CD4-positive, alpha-beta T cell treated with Interleukin-4 for 1 hour (primary cell): ENCODE measurements at regions not wholly inside any gene's neighbourhood (a gene's known extent, or its start where the extent isn't known, plus 50 kb on each side); places are given as distances from the start of the nearest gene placed in this dataset.
"Not testable (repeated sequence)": the region's sequence is repeated elsewhere in the genome, so short reads cannot be mapped to it uniquely, and the experiment has no call there.

ENCODE experiments used
- DNase-seq, 2 donors: peaks; one replicate each; pipeline ENCODE4 v3.0.0-alpha.2; 2020 to 2022

DNA sequence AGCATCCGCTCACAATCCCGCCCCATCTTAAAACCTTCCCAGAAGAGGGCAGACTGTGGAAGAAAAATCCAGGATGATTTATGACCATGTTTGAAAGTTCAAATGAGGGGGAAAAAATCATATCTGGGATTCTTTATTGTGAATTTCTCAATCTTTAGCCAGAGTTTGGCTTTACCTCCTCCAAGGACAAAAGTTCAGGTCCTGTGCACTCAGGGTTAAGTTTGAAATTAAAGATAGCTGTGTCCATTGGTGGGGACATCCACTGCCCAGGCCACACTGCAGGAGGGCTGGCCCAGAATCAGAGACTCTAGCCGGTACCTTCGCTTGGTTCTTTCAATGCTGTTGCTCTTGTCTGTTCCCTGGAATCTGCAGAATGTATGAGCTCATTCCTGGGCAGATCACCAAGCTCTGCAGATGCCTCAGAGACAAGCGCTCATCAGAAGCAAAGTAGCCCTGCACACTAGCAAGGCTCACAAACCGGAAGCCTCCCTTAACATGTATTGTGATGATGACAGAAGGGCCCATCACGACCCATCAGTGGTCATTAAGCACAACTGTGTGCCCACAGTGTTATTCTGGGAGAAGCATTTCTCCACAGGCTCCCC, 375.3 kb upstream of the KLHL29 start:
- DNase-seq: no peak

DNA sequence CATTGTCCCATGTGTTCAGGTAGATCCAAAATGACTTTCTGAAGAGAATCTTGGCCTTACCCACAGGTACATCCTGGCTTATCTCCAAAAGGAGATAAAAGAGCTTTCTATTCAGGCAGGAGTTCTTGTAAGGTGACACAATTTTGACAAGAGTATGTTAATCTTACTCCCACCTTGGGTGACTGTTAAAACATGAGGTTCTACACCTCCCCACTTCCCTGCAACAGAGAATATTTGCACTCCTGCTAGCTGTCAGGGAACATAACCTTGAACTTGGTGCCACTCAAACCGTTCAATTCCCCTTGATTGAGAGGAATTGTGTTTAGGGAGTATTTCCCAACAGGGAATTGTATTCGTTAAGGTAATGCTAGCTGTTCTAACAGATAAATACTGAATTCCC, 372.5 kb upstream of the KLHL29 start:
- DNase-seq: no peak

DNA sequence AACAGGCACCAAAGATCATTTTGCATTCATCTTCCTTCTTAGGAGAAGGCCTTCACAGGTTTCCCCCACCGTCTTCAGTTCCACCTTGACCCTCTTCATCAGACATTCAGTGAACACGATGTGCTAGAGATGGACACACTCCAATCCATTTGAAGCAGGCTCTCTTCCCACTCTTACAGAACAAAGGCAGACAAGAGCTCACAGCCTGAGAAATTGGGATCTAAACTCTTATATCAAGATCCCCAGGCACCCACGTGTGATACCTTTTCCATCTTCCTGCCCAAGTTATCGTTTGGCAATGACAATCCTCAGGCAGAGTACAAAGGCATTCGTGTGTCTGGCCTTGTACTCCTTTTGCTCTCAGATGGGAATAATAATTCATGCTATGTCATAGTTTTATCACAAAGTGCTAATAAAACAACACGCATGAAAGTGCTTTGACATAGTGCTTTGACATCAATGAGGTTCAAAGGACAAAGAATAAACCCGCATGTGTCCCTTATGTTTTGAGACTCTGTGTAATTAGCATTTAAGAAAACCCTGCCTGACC, 369.3 kb upstream of the KLHL29 start:
- DNase-seq: no peak

DNA sequence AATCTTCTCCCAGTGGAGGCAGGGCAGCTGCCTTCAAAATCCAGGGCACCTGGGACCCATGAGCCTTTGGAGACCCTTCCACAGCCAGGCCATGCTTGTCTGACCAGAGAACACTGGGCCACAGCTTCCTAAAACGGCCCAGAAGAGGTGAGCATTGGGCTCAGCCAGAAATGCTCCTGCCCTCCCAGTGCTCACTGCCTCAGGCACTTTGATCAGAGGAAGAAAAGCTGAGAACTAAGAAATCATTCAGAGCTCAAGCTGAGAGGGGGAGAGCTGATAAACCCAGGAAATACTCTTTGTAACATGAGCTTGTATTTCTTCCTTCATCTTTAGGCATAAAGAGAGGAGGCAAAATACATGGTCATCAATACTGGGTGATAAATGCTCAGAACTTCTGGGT, 365.5 kb upstream of the KLHL29 start:
- DNase-seq: no peak

DNA sequence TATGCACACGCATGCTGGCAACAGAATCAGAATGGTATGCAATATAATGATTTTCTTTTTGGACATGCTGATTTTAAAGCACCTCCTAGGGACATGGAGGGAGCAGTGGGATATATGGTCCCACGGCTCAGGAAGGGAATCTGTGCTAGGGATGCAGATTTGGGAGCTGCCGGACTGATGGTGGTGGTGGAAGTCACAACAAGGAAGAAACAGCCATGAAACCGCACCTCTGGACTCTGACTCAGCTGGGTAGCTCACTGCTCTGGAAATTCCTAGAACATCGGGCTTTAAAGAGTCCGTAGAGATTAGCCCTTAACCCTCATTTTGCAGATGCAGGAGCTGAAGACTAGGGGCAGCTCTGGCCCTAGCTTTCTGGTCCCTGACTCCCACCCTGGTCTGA, 364.3 kb upstream of the KLHL29 start:
- DNase-seq: no peak

DNA sequence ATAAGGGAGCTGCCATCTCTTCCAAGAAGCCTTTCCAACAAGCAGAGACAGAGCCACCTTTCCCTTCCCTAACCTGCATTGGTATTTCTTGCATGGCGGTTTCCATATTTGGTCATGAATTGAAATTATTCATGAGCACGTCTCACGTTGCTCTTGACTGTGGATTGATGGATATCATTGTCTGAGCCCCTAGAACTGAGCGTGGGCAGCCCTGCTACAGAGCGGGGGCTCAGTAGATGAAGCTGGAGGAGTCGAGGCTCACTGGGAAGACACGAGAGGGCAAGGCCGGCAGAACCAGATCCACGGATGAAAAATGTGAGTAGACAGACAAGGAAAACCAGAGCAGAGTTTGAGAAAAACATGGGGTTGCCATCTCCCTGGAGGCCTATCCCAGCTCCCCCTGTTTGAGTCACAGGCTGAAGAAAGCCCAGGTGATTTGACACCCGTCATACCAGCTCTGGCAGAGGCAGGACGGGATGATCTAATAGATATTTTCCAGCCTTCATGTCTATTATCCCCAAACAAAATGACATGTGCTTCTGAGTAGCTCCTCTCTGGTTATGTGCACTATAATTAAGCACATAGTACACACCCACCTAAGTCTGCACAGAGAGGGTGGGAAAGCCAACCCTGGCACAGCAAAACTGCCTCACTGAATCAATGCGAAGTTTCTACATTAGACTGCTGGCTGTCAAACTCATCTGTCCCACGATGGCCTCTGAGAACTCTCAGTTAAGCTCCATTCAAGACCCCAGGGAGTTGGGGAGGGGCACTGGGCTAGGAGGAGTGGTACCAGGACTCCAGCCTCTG, 363.5 kb upstream of the KLHL29 start:
- DNase-seq: no peak

DNA sequence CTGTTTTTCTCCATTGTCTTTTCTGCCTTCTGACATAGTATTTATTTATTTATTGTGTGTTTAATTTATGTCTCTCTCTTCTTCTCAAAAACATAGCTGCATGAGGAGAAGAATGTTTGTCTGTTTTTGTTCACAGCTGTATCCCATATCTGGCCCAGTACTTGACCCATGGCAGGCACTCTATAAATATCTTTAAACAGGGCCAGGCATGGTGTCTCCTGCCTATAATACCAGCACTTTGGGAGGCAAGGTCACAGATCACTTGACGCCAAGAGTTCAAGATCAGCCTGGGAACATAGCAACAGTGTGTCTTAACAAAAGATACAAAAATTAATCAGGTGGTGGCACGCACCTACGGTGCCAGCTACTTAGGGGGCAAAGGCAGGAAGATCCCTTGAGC, 361.3 kb upstream of the KLHL29 start:
- DNase-seq: no peak

DNA sequence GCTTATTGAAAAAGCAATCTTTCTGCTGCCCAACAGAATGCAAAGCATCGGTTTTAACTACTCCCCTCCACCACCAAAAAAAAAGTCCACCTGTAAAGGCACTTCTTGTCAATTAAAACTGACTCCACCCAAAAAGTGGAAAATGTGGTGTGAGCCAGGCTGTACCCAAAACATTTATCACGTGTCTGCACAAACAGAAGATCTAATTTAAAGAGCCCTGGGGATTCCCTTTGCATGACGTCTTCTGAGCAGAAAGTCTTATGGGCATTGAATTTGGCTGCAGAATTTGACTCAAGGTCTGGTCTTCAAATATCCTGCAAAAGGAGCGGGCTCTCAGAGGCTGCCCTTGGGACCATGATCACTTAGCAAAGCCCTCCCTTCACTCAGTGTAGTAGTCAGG, 358.3 kb upstream of the KLHL29 start:
- DNase-seq: no peak

DNA sequence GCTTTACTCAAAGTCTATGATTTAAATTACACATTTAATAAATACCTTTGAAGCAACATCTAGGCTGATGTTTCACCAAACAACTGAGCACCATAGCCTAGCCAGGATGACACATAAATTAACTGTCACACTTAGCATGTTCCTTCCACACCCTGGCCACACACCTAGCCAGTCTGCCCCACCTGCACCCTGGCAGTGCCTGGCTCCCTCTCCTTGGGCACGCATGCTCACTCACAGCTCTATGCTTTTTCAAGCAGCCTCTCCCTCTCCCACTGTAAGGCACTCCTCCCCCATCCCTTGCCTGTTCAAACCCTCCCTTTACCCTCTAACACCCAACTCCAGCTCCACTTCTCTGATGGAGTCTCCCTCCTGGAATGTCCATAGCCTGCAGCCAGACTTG, 357.6 kb upstream of the KLHL29 start:
- DNase-seq: no peak

DNA sequence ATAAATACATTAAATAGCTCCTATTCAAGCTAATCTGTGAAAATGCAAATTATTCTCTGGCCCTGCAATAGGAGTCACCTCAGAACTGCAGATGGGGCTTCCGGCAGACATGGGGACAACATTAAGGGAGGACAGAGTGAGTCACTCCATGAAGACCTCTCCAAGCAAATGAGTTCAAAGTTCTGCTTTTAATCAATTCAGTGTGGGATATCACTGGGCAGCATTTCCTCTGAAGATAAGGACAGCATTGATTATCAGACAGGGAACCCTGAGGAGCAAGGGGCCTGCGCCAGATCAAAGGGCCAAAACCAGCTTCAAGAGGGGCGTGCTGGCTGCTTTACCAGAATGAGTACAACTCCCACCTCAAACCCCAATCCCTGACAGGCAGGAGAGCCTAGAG, 356.9 kb upstream of the KLHL29 start:
- no peak for DNase-seq

DNA sequence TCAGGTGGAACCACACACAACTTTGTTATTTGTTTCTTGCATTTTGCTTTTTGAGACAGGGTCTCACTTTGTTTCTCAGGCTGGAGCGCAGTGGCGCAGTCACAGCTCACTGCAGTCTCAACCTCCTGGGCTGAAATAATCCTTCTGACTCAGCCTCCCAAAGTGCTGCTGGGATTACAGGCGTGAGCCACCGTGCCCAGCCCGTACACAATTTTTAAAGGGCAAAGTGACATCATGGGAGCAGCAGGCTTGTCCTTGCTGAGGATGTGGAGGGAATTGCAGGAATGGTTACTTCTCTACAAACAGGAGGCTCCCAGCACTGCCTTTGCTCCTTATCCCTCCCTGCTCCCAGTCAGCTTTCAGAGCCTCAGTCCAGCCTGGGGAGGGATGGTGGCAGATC, 355.9 kb upstream of the KLHL29 start:
- no peak for DNase-seq

DNA sequence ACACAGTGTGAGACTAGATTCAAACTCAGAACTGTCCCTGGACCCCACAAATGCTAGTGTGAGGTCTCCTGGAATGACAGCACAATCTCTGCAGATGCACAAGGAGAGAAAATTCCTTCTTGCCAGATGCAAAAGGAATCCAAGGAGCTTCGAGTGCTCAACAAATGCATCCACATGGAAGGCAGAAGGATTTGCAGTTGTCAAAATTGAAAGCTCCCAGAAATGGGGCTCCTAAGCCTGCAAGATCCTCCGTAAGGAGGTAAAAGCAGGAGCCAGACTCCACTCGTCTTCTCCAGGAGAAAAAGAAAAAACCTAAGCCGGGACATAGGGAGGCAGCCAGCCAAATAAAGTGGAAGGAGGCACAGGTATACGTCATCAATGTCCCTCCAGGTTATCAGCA, 355.0 kb upstream of the KLHL29 start:
- no peak for DNase-seq

DNA sequence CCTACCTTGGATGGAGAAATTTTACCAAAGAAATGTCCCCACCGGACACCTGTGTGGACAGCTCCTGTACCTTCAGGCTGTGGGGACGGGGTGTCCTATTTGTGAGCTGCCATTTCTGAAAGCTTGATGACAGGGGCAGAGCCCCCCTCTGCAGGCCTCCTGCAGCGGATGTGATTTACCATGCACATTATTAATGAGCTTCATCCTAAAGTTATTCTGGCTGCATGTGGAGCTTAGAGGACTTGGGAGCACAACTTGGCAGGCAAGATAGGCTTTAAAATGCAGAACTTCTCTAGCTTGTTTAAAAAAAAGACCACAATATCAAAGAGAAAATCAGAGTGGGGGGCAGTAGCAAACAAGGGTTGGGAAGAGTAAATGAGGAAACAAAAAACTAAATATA, 350.0 kb upstream of the KLHL29 start:
- no peak for DNase-seq

DNA sequence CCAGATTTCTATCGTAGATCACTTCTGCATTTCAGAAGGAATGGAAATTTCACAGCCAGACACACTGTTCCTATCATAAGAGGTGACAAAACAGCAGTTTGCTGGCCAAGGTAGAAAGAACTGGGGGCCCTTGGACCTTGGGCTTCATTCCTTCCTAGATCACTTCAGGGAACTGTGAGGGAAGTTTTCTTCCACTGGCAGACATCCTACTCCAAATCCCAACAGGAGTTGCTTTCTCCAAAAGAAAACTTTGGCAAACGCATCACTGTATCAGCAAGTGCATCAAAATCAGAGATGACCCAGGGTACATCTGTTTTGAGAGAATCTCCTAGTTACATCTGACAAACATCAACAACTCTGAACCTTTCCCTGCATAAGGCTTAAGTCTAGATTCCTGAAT, 348.4 kb upstream of the KLHL29 start:
- DNase-seq: no peak

DNA sequence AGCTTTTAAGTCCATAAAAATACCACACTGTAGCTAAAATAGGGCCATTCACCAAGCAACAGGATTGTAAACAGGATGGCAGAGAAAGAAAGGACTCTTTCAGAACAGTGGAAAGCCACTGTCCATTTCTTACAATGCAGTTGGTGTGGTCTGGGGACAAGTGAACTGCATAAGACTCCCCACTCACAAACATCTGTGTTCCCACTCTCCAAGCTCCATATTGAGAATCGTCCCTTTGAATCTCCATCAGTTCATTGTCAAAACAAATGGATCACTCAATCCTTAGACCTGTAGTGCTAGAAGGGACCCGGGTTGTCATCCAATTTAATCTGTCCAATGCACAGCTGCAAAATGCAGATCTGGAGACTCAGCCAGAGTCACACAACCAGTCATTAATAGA, 347.4 kb upstream of the KLHL29 start:
- no peak for DNase-seq

DNA sequence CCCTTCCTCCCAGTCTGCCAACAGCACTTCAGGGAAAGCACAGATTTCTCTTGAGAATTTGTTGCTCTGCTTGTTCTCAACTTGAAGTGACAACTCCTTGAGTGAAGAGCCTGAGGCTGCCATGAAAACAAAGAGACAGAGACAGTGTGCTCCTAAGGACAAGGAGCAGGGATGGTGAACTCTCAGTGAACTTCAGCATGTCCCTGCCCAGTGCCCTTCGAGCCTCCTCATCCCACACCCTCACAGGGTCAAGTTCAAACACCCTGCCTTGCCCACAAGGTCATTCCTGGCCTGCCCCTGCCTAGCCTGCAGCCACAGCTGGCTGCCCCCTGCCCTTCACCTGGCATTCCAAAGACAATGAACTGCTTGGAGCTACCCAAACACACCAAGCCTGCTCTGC, 343.5 kb upstream of the KLHL29 start:
- DNase-seq: no peak

DNA sequence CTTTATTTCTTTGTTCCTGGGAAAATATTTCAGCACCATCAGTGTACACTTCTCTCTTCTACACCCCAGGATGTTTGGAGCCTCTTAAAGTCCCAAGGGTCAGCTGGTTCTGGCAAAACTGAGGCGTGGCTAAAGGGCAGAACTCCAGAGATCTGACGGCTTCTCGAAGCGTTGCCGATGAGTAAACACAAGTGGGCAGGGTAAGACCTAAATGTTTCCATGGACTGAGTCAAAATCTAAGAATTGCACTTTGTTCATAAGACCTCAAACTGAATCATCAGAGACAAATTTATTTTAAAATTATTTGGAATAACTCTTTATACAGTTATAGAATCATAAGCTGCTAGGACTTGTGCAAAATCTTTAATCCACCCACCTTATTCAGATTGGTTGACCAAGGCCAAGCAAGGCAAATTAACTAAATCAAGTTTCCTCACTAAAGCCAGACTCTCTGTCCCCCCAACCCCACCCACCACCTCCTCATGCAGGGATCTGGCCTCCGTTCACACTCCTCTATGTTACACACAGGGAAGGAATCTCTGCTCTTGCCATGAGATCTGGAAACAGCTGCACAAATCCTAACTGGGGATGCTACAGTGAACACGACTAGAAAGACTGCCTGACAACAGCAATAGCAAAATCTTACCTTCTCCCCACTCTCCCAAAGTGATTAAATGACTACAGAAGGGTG, 342.6 kb upstream of the KLHL29 start:
- DNase-seq: no peak

DNA sequence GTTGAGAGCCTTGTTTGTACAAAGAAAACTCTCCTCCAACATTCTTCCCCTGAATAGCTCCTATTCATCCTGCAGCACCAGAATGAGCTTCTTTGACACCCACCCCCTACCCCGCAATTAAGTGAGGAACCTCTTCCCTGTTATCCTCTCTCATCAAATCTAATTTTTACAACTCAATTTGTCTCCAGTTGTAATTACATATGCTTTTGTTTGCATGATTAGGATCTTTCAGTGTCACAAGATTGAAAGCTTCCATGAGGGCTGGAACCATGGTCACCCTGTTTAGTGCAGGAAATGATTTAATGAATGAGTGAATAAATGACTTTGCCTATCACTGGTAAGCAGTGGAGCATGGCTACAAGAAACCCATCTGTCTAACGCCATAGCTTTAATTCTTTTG, 334.6 kb upstream of the KLHL29 start:
- DNase-seq: no peak

DNA sequence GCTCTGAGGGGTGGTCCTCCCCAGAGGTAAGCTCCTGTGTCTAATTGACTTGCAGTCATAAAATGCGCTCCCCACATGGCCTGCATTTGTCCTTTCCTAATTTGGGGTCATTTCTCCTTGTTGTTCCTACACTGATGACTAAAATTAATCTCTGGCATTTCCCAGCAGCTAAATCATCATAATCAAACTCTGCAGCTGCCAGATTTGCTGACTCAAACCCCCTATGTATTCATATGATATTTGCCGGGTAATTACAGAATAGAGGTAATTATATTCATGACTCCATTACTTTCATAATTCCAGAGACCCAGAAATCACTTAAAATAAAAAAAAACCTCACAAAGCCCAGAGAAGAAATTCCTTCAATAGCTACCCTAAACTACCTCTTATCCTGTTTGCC, 331.4 kb upstream of the KLHL29 start:
- no peak for DNase-seq

DNA sequence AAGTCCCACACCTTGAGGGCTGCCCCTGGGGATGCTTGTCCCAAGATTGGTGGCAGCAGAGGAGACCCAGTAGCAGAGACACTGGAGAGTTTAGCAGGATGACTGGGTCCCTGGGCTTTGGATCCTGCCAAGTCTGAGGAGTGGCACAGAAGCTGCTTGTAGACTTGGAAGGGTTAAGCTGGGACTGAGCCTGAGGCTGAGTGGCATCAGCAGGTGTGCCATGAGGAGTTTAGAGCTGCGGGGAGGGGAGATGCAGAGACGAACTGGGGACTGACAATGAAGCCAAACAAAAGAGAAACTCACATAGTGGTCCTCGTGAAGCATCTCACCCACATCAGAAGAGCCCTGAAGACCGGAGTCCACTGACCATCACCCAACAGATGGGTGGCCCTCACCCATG, 329.7 kb upstream of the KLHL29 start:
- DNase-seq: no peak

DNA sequence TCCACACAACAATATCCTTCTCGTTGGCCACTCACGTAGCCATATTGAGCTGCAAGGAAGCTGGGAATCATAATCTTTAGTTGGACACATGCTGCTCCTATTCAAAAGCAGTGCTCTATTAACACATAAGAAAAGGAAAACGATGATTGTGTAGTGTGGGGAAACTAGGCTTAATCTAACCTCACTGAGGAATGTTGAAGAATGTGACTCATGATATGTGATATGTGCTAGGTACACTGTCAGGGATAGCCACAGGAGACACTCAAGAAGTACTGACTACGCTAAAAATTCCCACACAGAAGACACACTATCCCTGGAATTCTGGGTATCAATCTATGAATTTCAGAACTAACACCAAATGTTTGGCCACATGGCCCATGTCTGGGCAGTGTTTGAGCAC, 328.1 kb upstream of the KLHL29 start:
- DNase-seq: not testable (repeated sequence)

DNA sequence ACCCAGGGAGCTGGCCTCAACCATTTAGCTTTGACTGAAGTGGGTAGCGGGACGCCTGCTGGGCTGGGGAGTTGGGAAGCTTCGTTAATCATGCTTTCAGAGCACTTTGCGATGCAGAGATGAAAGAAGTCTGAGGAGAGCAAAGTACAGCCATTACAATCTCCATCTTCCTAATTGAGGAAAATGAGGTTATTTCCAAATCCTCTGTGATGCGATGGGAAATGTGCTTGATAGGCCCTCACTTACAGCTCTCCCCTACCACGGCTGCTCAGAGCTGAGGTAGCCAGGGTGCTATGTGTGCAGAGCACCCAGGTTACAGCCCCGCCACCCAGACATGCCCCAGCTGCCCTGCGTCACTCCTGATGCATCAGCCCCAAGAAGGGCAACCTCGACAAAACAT, 326.5 kb upstream of the KLHL29 start:
- no peak for DNase-seq

DNA sequence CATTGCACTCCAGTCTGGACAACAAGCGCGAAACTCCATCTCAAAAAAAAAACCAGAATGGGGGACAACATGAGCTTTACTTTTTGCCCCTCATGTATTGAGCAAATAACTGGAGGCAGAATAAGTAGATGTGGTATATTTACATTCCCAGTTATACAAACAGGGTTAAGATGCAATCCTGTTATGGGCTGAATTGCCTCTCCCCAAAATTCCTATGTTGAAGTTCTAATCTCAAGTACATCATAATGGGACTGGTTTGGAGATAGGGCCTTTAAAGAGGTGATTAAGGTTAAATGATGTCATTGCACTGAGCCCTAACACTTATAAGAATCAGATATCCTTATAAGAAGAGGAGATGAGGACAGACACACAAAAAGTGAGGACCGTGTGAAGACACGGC, 319.8 kb upstream of the KLHL29 start:
- no peak for DNase-seq

DNA sequence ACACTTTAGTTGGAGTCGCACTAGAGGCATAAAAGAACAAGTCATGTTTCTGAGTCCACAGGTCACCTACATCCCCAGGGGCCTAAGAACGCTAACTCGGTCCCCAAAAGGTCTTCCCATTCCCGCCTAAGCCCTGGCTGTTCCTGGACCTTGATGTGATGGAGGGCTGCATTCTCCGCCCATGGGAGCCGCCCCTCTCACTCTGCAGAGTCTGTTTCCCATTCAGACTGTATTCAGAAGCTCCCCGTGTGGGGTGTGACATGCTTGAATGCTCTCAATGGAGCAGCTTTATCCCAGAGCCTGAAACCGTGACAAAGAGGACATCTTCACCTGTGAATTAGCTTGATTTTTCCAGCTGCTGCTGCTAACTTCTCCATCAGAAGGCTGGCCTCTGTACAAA, 319.0 kb upstream of the KLHL29 start:
- no peak for DNase-seq
